Central memory CD8-positive, alpha-beta T cell (primary cell): ENCODE measurements at regions not wholly inside any gene's neighbourhood (a gene's known extent, or its start where the extent isn't known, plus 50 kb on each side); places are given as distances from the start of the nearest gene placed in this dataset.

Experiments
- ATAC-seq: fragments of 150-1000 bp; cut with Tn5 transposase; replicated peaks from 2 replicates; pipeline ENCODE4 v1.10.0; 2022; ENCODE audit warnings: mild to moderate bottlenecking, moderate FRiP score, moderate number of reproducible peaks; ENCODE audit not compliant: poor library complexity, severe bottlenecking; ENCODE audit errors: extremely low read depth
- DNase-seq, 2 donors: peaks; one replicate each; pipeline ENCODE4 v3.0.0; 2021; ENCODE audit warnings: low spot score in 2 of 2
- H3K27ac Mint-ChIP-seq: one replicate; pipeline ENCODE4 v1.8.0; 2022; ENCODE audit warnings: low read depth, mild to moderate bottlenecking, moderate library complexity, mixed read lengths
- H3K27me3 Mint-ChIP-seq: one replicate; pipeline ENCODE4 v1.8.0; 2022; ENCODE audit warnings: mixed read lengths
- H3K36me3 Mint-ChIP-seq: one replicate; pipeline ENCODE4 v1.8.0; 2022; ENCODE audit warnings: mild to moderate bottlenecking, moderate library complexity, mixed read lengths; ENCODE audit not compliant: insufficient read depth
- H3K4me1 Mint-ChIP-seq: one replicate; pipeline ENCODE4 v1.8.0; 2022; ENCODE audit warnings: mixed read lengths
- H3K4me3 Mint-ChIP-seq: one replicate; pipeline ENCODE4 v1.8.0; 2022; ENCODE audit warnings: mild to moderate bottlenecking, moderate library complexity, mixed read lengths
- H3K9me3 Mint-ChIP-seq: one replicate; pipeline ENCODE4 v1.8.0; 2022; ENCODE audit warnings: mixed read lengths

GRCh38 chr22:49243335-49243734 lies 584.3 kb downstream of the BRD1 start:
- Mint-ChIP-seq H3K4me3 (no peak overlapping the region), H3K27ac (no peak overlapping the region), H3K36me3 (no peaks in the 10 kb centered on the region), H3K4me1 (no peaks in the 10 kb centered on the region), H3K9me3 (no peaks in the 10 kb centered on the region), H3K27me3 (no peaks in the 10 kb centered on the region)
- DNase-seq = no peak
- ATAC-seq = no peak

- no peak for ATAC-seq
- H3K9me3 Mint-ChIP-seq = no peaks in the 10 kb centered on the region
- no peaks in the 10 kb centered on the region for H3K27me3 Mint-ChIP-seq
Observed at GRCh38 chr22:49242480-49242879, 585.2 kb downstream of the BRD1 start.

GRCh38 chr22:49241174-49241851 lies 586.4 kb downstream of the BRD1 start:
- H3K27me3 Mint-ChIP-seq = no peaks in the 10 kb centered on the region
- H3K9me3 Mint-ChIP-seq = no peaks in the 10 kb centered on the region
- no peak overlapping the region for H3K4me3 Mint-ChIP-seq
- H3K4me1 Mint-ChIP-seq = no peaks in the 10 kb centered on the region
- DNase-seq = no peak
- no peaks in the 10 kb centered on the region for H3K36me3 Mint-ChIP-seq
- ATAC-seq = no peak
- H3K27ac Mint-ChIP-seq = no peak overlapping the region

More at GRCh38 chr22:49242480-49242879, 585.2 kb downstream of the BRD1 start:
- no peaks in the 10 kb centered on the region for H3K36me3 Mint-ChIP-seq
- H3K4me3 Mint-ChIP-seq = no peak overlapping the region
- no peaks in the 10 kb centered on the region for H3K4me1 Mint-ChIP-seq
- no peak overlapping the region for H3K27ac Mint-ChIP-seq
- no peak for DNase-seq

GRCh38 chr22:49240472-49240871 lies 587.2 kb downstream of the BRD1 start:
- no peak for DNase-seq
- ATAC-seq = no peak
- Mint-ChIP-seq H3K36me3 (no peaks in the 10 kb centered on the region), H3K4me3 (no peak overlapping the region), H3K4me1 (no peaks in the 10 kb centered on the region), H3K9me3 (no peaks in the 10 kb centered on the region), H3K27me3 (no peaks in the 10 kb centered on the region), H3K27ac (no peak overlapping the region)

- Mint-ChIP-seq H3K27ac (no peak overlapping the region), H3K27me3 (no peaks in the 10 kb centered on the region), H3K4me3 (no peak overlapping the region), H3K4me1 (no peaks in the 10 kb centered on the region), H3K9me3 (no peaks in the 10 kb centered on the region), H3K36me3 (no peaks in the 10 kb centered on the region)
- DNase-seq (no peak), ATAC-seq (no peak)
Observed at GRCh38 chr22:49240016-49240380, 587.7 kb downstream of the BRD1 start.

- Mint-ChIP-seq H3K27me3 (no peaks in the 10 kb centered on the region), H3K36me3 (no peaks in the 10 kb centered on the region), H3K27ac (no peak overlapping the region), H3K4me3 (no peak overlapping the region), H3K9me3 (no peaks in the 10 kb centered on the region), H3K4me1 (no peaks in the 10 kb centered on the region)
- ATAC-seq = no peak
- no peak for DNase-seq
Observed at GRCh38 chr22:49239264-49240015, 588.2 kb downstream of the BRD1 start.

- Mint-ChIP-seq H3K27ac (no peak overlapping the region), H3K9me3 (no peaks in the 10 kb centered on the region), H3K4me3 (no peak overlapping the region), H3K27me3 (no peaks in the 10 kb centered on the region), H3K36me3 (no peaks in the 10 kb centered on the region), H3K4me1 (no peaks in the 10 kb centered on the region)
- DNase-seq (no peak), ATAC-seq (no peak)
Observed at GRCh38 chr22:49238181-49239141, 589.2 kb downstream of the BRD1 start.

GRCh38 chr22:49237703-49238102 lies 590.0 kb downstream of the BRD1 start:
- Mint-ChIP-seq H3K36me3 (no peaks in the 10 kb centered on the region), H3K27me3 (no peaks in the 10 kb centered on the region), H3K4me1 (no peaks in the 10 kb centered on the region), H3K4me3 (no peak overlapping the region), H3K9me3 (no peaks in the 10 kb centered on the region), H3K27ac (no peak overlapping the region)
- no peak for ATAC-seq
- DNase-seq = no peak

GRCh38 chr22:49237279-49237678 lies 590.4 kb downstream of the BRD1 start:
- Mint-ChIP-seq H3K4me1 (no peaks in the 10 kb centered on the region), H3K36me3 (no peaks in the 10 kb centered on the region)

GRCh38 chr22:49236541-49237075 lies 591.1 kb downstream of the BRD1 start:
- Mint-ChIP-seq H3K36me3 (no peaks in the 10 kb centered on the region), H3K4me1 (no peaks in the 10 kb centered on the region), H3K9me3 (no peaks in the 10 kb centered on the region), H3K4me3 (no peak overlapping the region), H3K27ac (no peak overlapping the region), H3K27me3 (peaks cover 3% of the 10 kb centered on the region)
- DNase-seq (no peak), ATAC-seq (no peak)

More at GRCh38 chr22:49237279-49237678, 590.4 kb downstream of the BRD1 start:
- Mint-ChIP-seq H3K27me3 (no peaks in the 10 kb centered on the region), H3K4me3 (no peak overlapping the region), H3K9me3 (no peaks in the 10 kb centered on the region), H3K27ac (no peak overlapping the region)
- no peak for DNase-seq
- no peak for ATAC-seq

- DNase-seq (no peak), ATAC-seq (no peak)
- Mint-ChIP-seq H3K27me3 (peaks cover 8% of the 10 kb centered on the region), H3K27ac (no peak overlapping the region), H3K36me3 (no peaks in the 10 kb centered on the region), H3K9me3 (no peaks in the 10 kb centered on the region), H3K4me3 (no peak overlapping the region), H3K4me1 (no peaks in the 10 kb centered on the region)
Observed at GRCh38 chr22:49235463-49236300, 592.0 kb downstream of the BRD1 start.

GRCh38 chr22:49234459-49234858 lies 593.2 kb downstream of the BRD1 start:
- ATAC-seq (no peak), DNase-seq (no peak)
- Mint-ChIP-seq H3K4me1 (no peaks in the 10 kb centered on the region), H3K36me3 (no peaks in the 10 kb centered on the region), H3K9me3 (no peaks in the 10 kb centered on the region), H3K27me3 (peaks cover 8% of the 10 kb centered on the region), H3K27ac (no peak overlapping the region), H3K4me3 (no peak overlapping the region)
